ENCODE measurements at regions not wholly inside any gene's neighbourhood (a gene's known extent, or its start where the extent isn't known, plus 50 kb on each side); places are given as distances from the start of the nearest gene placed in this dataset.

- H3K9me3 ChIP-seq = no peaks in the 10 kb centered on the region
- H3K27me3 ChIP-seq = peaks cover 0 to 92% of the 10 kb centered on the region in 2 donors
- H3K4me1 ChIP-seq = peaks cover 0 to 4% (median 1%) of the 10 kb centered on the region in 4 donors
- DNase-seq = no peak
- intact Hi-C loops (cut with DNase I; ENCODE audit: low total_unique reads) = no loop called here
- TF ChIP-seq CTCF (IDR thresholded peaks at IDR 0.05) = no peak
- no peak overlapping the region for H3K27ac ChIP-seq
- H3K36me3 ChIP-seq = no peaks in the 10 kb centered on the region
- H3K4me3 ChIP-seq = no peak overlapping the region
Measured at GRCh38 chr4:3858046-3858730, 92.0 kb downstream of the ADRA2C start.

- Histone ChIP-seq H3K27ac (no peak overlapping the region), H3K4me3 (no peak overlapping the region), H3K36me3 (no peaks in the 10 kb centered on the region), H3K4me1 (peaks cover 0 to 4% (median 1%) of the 10 kb centered on the region in 4 donors), H3K27me3 (peaks cover 0 to 92% of the 10 kb centered on the region in 2 donors), H3K9me3 (no peaks in the 10 kb centered on the region)
- TF ChIP-seq CTCF (IDR thresholded peaks at IDR 0.05) = no peak
- intact Hi-C loops (cut with DNase I; ENCODE audit: low total_unique reads) = no loop called here
- no peak for DNase-seq
Measured at GRCh38 chr4:3858765-3859388, 92.7 kb downstream of the ADRA2C start.

- no peak for TF ChIP-seq CTCF (IDR thresholded peaks at IDR 0.05)
- DNase-seq = no peak
- H3K27ac ChIP-seq = no peak overlapping the region
- intact Hi-C loops (cut with DNase I; ENCODE audit: low total_unique reads) = no loop called here
- H3K4me1 ChIP-seq = peaks cover 0 to 4% (median 1%) of the 10 kb centered on the region in 4 donors
- no peaks in the 10 kb centered on the region for H3K36me3 ChIP-seq
- H3K27me3 ChIP-seq = peaks cover 0 to 92% of the 10 kb centered on the region in 2 donors
- no peak overlapping the region for H3K4me3 ChIP-seq
- no peaks in the 10 kb centered on the region for H3K9me3 ChIP-seq
Measured at GRCh38 chr4:3859571-3859970, 93.4 kb downstream of the ADRA2C start.

GRCh38 chr4:3860061-3860912 lies 94.1 kb downstream of the ADRA2C start:
- Histone ChIP-seq H3K4me3 (no peak overlapping the region), H3K9me3 (no peaks in the 10 kb centered on the region), H3K27me3 (peaks cover 0 to 94% of the 10 kb centered on the region in 2 donors), H3K36me3 (no peaks in the 10 kb centered on the region), H3K27ac (no peak overlapping the region), H3K4me1 (peaks cover 0 to 4% (median 1%) of the 10 kb centered on the region in 4 donors)
- intact Hi-C loops (cut with DNase I; ENCODE audit: low total_unique reads) = no loop called here
- no peak for TF ChIP-seq CTCF (IDR thresholded peaks at IDR 0.05)
- DNase-seq = no peak

GRCh38 chr4:3860913-3861636 lies 94.9 kb downstream of the ADRA2C start:
- H3K27me3 ChIP-seq = peaks cover 0 to 94% of the 10 kb centered on the region in 2 donors
- H3K9me3 ChIP-seq = no peaks in the 10 kb centered on the region
- no peak overlapping the region for H3K4me3 ChIP-seq
- no peak overlapping the region for H3K27ac ChIP-seq
- no peak for DNase-seq
- intact Hi-C loops (cut with DNase I; ENCODE audit: low total_unique reads) = no loop called here
- peaks cover 0 to 4% (median 1%) of the 10 kb centered on the region in 4 donors for H3K4me1 ChIP-seq
- H3K36me3 ChIP-seq = no peaks in the 10 kb centered on the region
- TF ChIP-seq CTCF (IDR thresholded peaks at IDR 0.05) = no peak

All from tibial artery (tissue), 4 donors.